SK-N-SH (cell line): ENCODE measurements at regions not wholly inside any gene's neighbourhood (a gene's known extent, or its start where the extent isn't known, plus 50 kb on each side); places are given as distances from the start of the nearest gene placed in this dataset.

Experiments used
- CTCF ChIA-PET: fragments of 300-600, 350-600 bp; formaldehyde crosslinking; extraction: SDS; loops from one replicate; lab custom pipeline; 2021; lab: Yijun Ruan, JAX
- POLR2A ChIA-PET: fragments of 350-600 bp; sonication (Branson Sonifier 250); formaldehyde crosslinking; extraction: SDS; loops from one replicate; lab custom pipeline; 2020; ENCODE audit warnings: antibody characterized with exemption, inconsistent platforms; lab: Yijun Ruan, JAX
- DNase-seq: peaks from one replicate; pipeline ENCODE4 v3.0.0; 2012
- H2AFZ ChIP-seq: fragments of 200-600 bp; sonication (generic); 2 replicates; pipeline ENCODE4 v1.8.1; 2016; ENCODE audit warnings: antibody characterized with exemption, mild to moderate bottlenecking, low read depth
- H3F3A ChIP-seq: fragments of 200-600 bp; sonication (generic); replicated peaks from 2 replicates; pipeline ENCODE3; 2016; ENCODE audit warnings: antibody characterized with exemption, mild to moderate bottlenecking; ENCODE audit not compliant: insufficient read depth
- H3K27ac ChIP-seq, 2 experiments: fragments of 200-500 bp in 1 of 2; fragments of 200-600 bp in 1 of 2; sonication (Bioruptor generic) in 1 of 2; sonication (generic), shearing (Covaris generic) in 1 of 2; 2 replicates each; pipeline versions ENCODE4 v1.5.1 to v1.6.1; 2014 to 2016; ENCODE audit warnings: low read depth in 2 of 2, inconsistent platforms in 1 of 2, low read length in 1 of 2, mild to moderate bottlenecking in 1 of 2, mixed read lengths in 1 of 2
- H3K27me3 ChIP-seq: fragments of 200-600 bp; sonication (generic), shearing (Covaris generic); 2 replicates; pipeline ENCODE4 v1.6.1; 2016; ENCODE audit warnings: mixed run types; ENCODE audit not compliant: insufficient read depth
- H3K36me3 ChIP-seq, 2 experiments: fragments of 200-500 bp in 1 of 2; fragments of 200-600 bp in 1 of 2; sonication (Bioruptor generic) in 1 of 2; sonication (generic) in 1 of 2; replicated peaks in 1 of 2; 2 replicates each; pipeline versions ENCODE3 to v1.5.1; 2014 to 2016; ENCODE audit warnings: low read length in 1 of 2, mild to moderate bottlenecking in 1 of 2; ENCODE audit not compliant: insufficient read depth in 2 of 2, control insufficient read depth in 1 of 2
- H3K4me1 ChIP-seq, 2 experiments: fragments of 200-500 bp in 1 of 2; fragments of 200-600 bp in 1 of 2; sonication (Bioruptor generic) in 1 of 2; sonication (generic), shearing (Covaris generic) in 1 of 2; 2 replicates each; pipeline versions ENCODE4 v1.5.1 to v1.6.1; 2014 to 2016; ENCODE audit warnings: low read depth in 1 of 2, low read length in 1 of 2, mixed run types in 1 of 2; ENCODE audit not compliant: insufficient read depth in 2 of 2, control insufficient read depth in 1 of 2
- H3K4me2 ChIP-seq: fragments of 200-600 bp; sonication (generic), shearing (Covaris generic); 2 replicates; pipeline ENCODE4 v1.6.1; 2017; ENCODE audit warnings: mixed run types
- H3K4me3 ChIP-seq, 2 experiments: fragments of 200-500 bp in 1 of 2; fragments of 200-600 bp in 1 of 2; sonication (Bioruptor generic) in 1 of 2; sonication (generic), shearing (Covaris generic) in 1 of 2; 2 replicates each; pipeline versions ENCODE4 v1.5.1 to v1.8.1; 2014 to 2016; ENCODE audit warnings: low read depth in 2 of 2, inconsistent platforms in 1 of 2, low read length in 1 of 2, mild to moderate bottlenecking in 1 of 2, mixed read lengths in 1 of 2, moderate library complexity in 1 of 2
- H3K79me2 ChIP-seq: fragments of 200-600 bp; sonication (generic); 2 replicates; pipeline ENCODE4 v1.8.1; 2017; ENCODE audit warnings: mild to moderate bottlenecking; ENCODE audit not compliant: insufficient read depth
- H3K9ac ChIP-seq: fragments of 200-600 bp; sonication (generic); 2 replicates; pipeline ENCODE4 v1.6.1; 2017; ENCODE audit warnings: mixed run types
- H3K9me2 ChIP-seq: fragments of 200-600 bp; sonication (generic); 2 replicates; pipeline ENCODE4 v1.6.1; 2017; ENCODE audit warnings: mixed run types
- H3K9me3 ChIP-seq: fragments of 200-600 bp; sonication (generic); 2 replicates; pipeline ENCODE4 v1.6.1; 2017; ENCODE audit warnings: mixed run types, mild to moderate bottlenecking, moderate library complexity
- H4K20me1 ChIP-seq: fragments of 200-600 bp; sonication (generic); 2 replicates; pipeline ENCODE4 v1.6.1; 2017; ENCODE audit warnings: mild to moderate bottlenecking, mixed run types; ENCODE audit not compliant: insufficient read depth
- CHD2 ChIP-seq: fragments of 150-350 bp; IDR thresholded peaks from 2 replicates; pipeline ENCODE4 v1.6.1; 2018; ENCODE audit warnings: low read length; ENCODE audit not compliant: partially characterized antibody
- CTCF ChIP-seq: fragments of 200-600 bp; sonication (generic); IDR thresholded peaks from 2 replicates; pipeline ENCODE4 v1.6.1; 2017; ENCODE audit warnings: antibody characterized with exemption, mild to moderate bottlenecking, moderate library complexity
- ELF1 ChIP-seq: IDR thresholded peaks from 2 replicates; pipeline ENCODE4 v1.4.0; 2012
- EP300 ChIP-seq, 2 experiments: IDR thresholded peaks; 2 replicates each; pipeline versions ENCODE4 v1.4.0 to v1.6.1; 2012; ENCODE audit warnings: borderline replicate concordance in 1 of 2, low read depth in 1 of 2, low read length in 1 of 2
- EZH2phosphoT487 ChIP-seq: fragments of 200-600 bp; sonication (generic); IDR thresholded peaks from 2 replicates; pipeline ENCODE4 v1.6.1; 2017; ENCODE audit warnings: low read depth, mixed run types, mild to moderate bottlenecking, antibody characterized with exemption, moderate library complexity, borderline replicate concordance
- FOXM1 ChIP-seq: IDR thresholded peaks from 2 replicates; pipeline ENCODE4 v1.4.0; 2012; ENCODE audit warnings: low read depth, mild to moderate bottlenecking
- GABPA ChIP-seq: IDR thresholded peaks from 2 replicates; pipeline ENCODE4 v1.4.0; 2012; ENCODE audit warnings: low read depth, mild to moderate bottlenecking
- MAX ChIP-seq: IDR thresholded peaks from 2 replicates; pipeline ENCODE4 v1.4.0; 2012; ENCODE audit warnings: low read depth
- MEF2A ChIP-seq: IDR thresholded peaks from 2 replicates; pipeline ENCODE4 v1.4.0; 2012; ENCODE audit warnings: low read depth, borderline replicate concordance
- NFIC ChIP-seq: IDR thresholded peaks from 2 replicates; pipeline ENCODE4 v1.4.0; 2012; ENCODE audit warnings: borderline replicate concordance
- PBX3 ChIP-seq: IDR thresholded peaks from 2 replicates; pipeline ENCODE4; 2012
- RAD21 ChIP-seq: IDR thresholded peaks from 2 replicates; pipeline ENCODE4 v1.6.1; 2012; ENCODE audit warnings: mild to moderate bottlenecking, low read length
- RCOR1 ChIP-seq: fragments of 150-350 bp; IDR thresholded peaks from 2 replicates; pipeline ENCODE4 v1.6.1; 2017; ENCODE audit warnings: antibody characterized with exemption, low read length
- RFX5 ChIP-seq: IDR thresholded peaks from 2 replicates; pipeline ENCODE4 v1.6.1; 2012; ENCODE audit warnings: mild to moderate bottlenecking, improper control_type of control experiment, low read length
- SIN3A ChIP-seq: IDR thresholded peaks from 2 replicates; pipeline ENCODE4 v1.6.1; 2012; ENCODE audit warnings: low read depth, mild to moderate bottlenecking, low read length, moderate library complexity, borderline replicate concordance
- TAF1 ChIP-seq: IDR thresholded peaks from 2 replicates; pipeline ENCODE4 v1.6.1; 2012; ENCODE audit warnings: low read depth, mild to moderate bottlenecking, low read length, moderate library complexity, borderline replicate concordance
- USF1 ChIP-seq: IDR thresholded peaks from 2 replicates; pipeline ENCODE4 v1.4.0; 2012; ENCODE audit warnings: low read depth, borderline replicate concordance
- USF2 ChIP-seq: fragments of 150-350 bp; IDR thresholded peaks from 2 replicates; pipeline ENCODE4 v1.6.1; 2017; ENCODE audit warnings: antibody characterized with exemption, low read length, low read depth, borderline replicate concordance
- YY1 ChIP-seq: IDR thresholded peaks from 2 replicates; pipeline ENCODE4 v1.4.0; 2012; ENCODE audit warnings: low read depth, mild to moderate bottlenecking
- ZBTB33 ChIP-seq: IDR thresholded peaks from 2 replicates; pipeline ENCODE4 v1.4.0; 2012; ENCODE audit warnings: low read depth, borderline replicate concordance
- WGBS: methylation state at CpG from one replicate; pipeline ENCODE4 v1.1.6; 2017; ENCODE audit warnings: low lambda C conversion rate; 5-methylcytosine and 5-hydroxymethylcytosine counted together

- no peak overlapping the region for H3K27ac ChIP-seq
- H3F3A ChIP-seq, result no peaks in the 10 kb centered on the region
- H2AFZ ChIP-seq, result no peak overlapping the region
- H3K79me2 ChIP-seq, result no peaks in the 10 kb centered on the region
- H3K9ac ChIP-seq, result no peak overlapping the region
- H3K4me2 ChIP-seq, result no peak overlapping the region
- H3K4me3 ChIP-seq, result no peak overlapping the region
- H3K4me1 ChIP-seq, result no peaks in the 10 kb centered on the region
- no peak for DNase-seq
- no peaks in the 10 kb centered on the region for H3K9me2 ChIP-seq
- TF ChIP-seq EP300 (IDR thresholded peaks at IDR 0.05; ENCODE audit: borderline replicate concordance in 1 of 2, low read depth in 1 of 2, low read length in 1 of 2) (no peak), TAF1 (no peak), CTCF (no peak), ZBTB33 (no peak), USF1 (no peak), PBX3 (no peak)
- no peaks in the 10 kb centered on the region for H3K36me3 ChIP-seq
- ChIA-PET POLR2A (no interaction called here), CTCF (interaction anchor here (2.2 kb wide), 1 partner anchor 301 kb away, joined by 6 read pairs; no protein-coding TSS in a partner anchor)
- no peaks in the 10 kb centered on the region for H3K9me3 ChIP-seq
- no peaks in the 10 kb centered on the region for H3K27me3 ChIP-seq
- 15% methylated on average over 2 of the region's 2 CpGs for WGBS
- no peaks in the 10 kb centered on the region for H4K20me1 ChIP-seq
Observed at GRCh38 chr10:111836571-111836970, 347.0 kb downstream of the GPAM start.

- Histone ChIP-seq H3K9me2 (no peaks in the 10 kb centered on the region), H3K4me3 (no peak overlapping the region), H3K9me3 (no peaks in the 10 kb centered on the region), H2AFZ (no peak overlapping the region), H3K4me2 (no peak overlapping the region), H3K79me2 (no peaks in the 10 kb centered on the region), H3K27ac (no peak overlapping the region), H3K36me3 (no peaks in the 10 kb centered on the region), H3K4me1 (no peaks in the 10 kb centered on the region)
- POLR2A ChIA-PET, result no interaction called here
- CTCF ChIA-PET, result interaction anchor here (1.2 to 2.2 kb wide), 2 partner anchors 8 to 300 kb away, joined by 3 to 6 read pairs; no protein-coding TSS in a partner anchor
- DNase-seq, result no peak
- TF ChIP-seq YY1 (no peak), FOXM1 (no peak), RCOR1 (no peak), MEF2A (no peak), RAD21 (no peak), GABPA (no peak), SIN3A (no peak), MAX (no peak), RFX5 (no peak), USF2 (no peak), ELF1 (no peak), CHD2 (no peak), EZH2phosphoT487 (no peak), NFIC (no peak)
- TF ChIP-seq, all 33 proteins: peak for 0
- WGBS, result 17% methylated on average over 2 of the region's 2 CpGs
- H3F3A ChIP-seq, result no peaks in the 10 kb centered on the region
- H3K27me3 ChIP-seq, result no peaks in the 10 kb centered on the region
- H3K9ac ChIP-seq, result no peak overlapping the region
- H4K20me1 ChIP-seq, result no peaks in the 10 kb centered on the region
Observed at GRCh38 chr10:111837086-111837485, 346.5 kb downstream of the GPAM start.
